GM19035 (cell line): ENCODE measurements at regions not wholly inside any gene's neighbourhood (a gene's known extent, or its start where the extent isn't known, plus 50 kb on each side); places are given as distances from the start of the nearest gene placed in this dataset.

Experiments used
- ATAC-seq: cut with Tn5 transposase; IDR thresholded peaks from one replicate; pipeline ENCODE4 v1.9.1; 2021; ENCODE audit not compliant: unreplicated experiment

DNA sequence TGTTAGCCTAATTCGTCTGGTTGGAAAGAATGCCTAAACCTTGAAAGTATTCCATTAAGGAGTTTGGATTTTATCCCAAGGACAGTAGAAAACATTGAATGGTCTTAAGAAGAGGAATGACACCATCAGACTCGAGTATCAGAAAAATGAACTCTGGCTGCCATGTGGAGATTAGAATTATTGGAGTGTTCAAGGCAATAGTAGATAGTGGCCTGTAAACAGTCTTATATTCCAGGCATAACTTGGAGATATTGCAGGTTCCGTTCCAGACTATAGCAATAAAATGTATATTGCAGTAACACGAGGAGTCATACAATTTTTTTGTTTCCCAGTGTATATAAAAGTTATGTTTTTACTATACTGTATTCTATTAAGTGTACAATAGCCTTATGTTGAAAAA, 130.9 kb downstream of the GDAP2 start:
- ATAC-seq = no peak

DNA sequence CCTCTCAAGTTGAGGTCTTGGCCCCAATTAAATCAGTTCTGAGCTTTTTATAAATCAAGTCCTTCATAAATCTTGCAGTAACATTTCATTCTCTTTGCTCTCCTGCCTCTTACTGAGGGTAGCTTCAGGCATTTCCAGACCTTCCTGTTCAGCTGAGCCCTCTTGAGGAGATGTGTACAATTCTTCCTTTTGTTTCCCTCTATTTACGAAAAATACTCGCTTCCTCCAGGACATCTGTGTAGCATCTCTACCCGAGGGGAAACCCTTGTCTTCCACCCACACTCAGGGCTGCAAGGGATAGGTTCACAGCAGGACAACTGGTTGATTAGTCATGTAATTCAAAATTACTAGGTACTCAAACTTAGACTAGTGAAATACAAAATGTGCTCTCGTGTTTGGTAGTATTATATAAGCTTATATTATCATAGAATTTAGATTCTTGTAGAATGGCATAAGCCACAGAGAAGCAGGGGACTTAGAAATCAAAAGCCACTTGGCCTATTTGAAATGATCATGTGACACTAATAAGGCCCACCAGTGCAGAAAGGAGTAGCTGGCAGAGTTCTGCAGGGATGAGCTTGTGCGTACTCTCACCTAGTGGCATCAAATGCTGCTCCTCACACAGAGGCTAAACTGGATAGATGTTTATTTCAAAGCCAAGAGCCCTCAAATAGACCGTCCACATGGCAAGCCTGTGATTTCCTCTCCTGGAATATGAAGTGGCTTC, 126.7 kb downstream of the GDAP2 start:
- no peak for ATAC-seq

DNA sequence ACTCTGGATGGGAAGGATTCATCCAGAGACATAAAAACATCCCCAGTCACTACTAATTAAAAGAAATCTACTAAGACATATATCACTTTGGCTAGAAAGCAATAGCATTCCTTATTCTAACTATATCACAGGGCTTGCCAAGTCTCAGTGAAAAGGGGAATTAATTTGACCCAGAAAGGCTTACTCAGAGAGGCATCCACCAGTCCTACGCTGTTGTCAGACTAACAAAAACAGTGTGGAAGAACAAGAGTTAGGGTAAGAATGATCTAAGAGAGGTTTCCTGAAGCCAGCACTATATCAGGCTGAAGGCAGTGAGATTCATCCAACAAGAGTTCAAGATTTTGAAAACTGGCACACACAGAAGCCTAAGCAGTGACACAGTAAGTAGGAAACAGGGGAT, 126.1 kb downstream of the GDAP2 start:
- no peak for ATAC-seq

- ATAC-seq = no peak
Observed at GRCh38 chr1:117809764-117810163, 119.7 kb downstream of the GDAP2 start.

GRCh38 chr1:117810553-117810952, 118.9 kb downstream of the GDAP2 start:
- ATAC-seq = no peak

DNA sequence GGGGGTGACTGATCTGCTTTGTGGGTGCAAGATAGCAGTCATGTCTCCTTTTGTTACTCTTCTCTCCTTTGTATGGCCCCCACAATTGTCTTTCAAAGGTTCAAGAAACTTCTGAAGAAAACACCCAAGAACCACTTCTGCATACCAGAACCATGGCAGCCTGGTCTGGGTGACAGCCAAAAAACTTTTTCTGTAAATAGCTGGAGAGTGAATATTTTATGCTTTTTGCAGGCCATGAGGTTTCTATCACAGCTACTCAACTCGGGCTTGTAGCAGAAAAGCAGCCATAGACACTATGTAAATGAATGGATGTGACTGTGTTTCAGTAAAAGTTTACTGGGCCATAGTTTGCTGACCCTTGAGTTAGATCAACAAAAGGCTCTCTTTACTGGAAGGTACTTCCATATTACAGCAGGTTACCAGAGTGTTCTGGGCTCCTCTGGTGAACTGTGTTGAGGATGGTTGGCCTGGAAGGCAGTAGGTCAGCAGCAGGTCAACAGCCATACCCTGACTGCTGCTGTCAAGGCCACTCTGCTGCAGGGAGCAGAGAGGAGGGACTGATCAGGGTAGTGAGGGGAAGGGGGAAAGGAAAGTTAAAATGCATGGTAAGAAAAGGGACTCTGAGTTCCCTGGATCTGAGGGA, 116.4 kb downstream of the GDAP2 start:
- no peak for ATAC-seq
